GM23248 (cell line): ENCODE measurements at regions not wholly inside any gene's neighbourhood (a gene's known extent, or its start where the extent isn't known, plus 50 kb on each side); places are given as distances from the start of the nearest gene placed in this dataset.

Source experiments
- EZH2 ChIP-seq: fragments of 200-600 bp; sonication (generic); IDR thresholded peaks from 2 replicates; pipeline ENCODE4 v1.6.1; 2018; ENCODE audit warnings: antibody characterized with exemption, mild to moderate bottlenecking; ENCODE audit not compliant: insufficient read depth, poor library complexity, severe bottlenecking
- EZH2phosphoT487 ChIP-seq: fragments of 200-600 bp; sonication (generic); IDR thresholded peaks from 2 replicates; pipeline ENCODE4 v1.6.1; 2018; ENCODE audit warnings: antibody characterized with exemption, moderate library complexity, mild to moderate bottlenecking, low read depth; ENCODE audit not compliant: insufficient read depth

DNA sequence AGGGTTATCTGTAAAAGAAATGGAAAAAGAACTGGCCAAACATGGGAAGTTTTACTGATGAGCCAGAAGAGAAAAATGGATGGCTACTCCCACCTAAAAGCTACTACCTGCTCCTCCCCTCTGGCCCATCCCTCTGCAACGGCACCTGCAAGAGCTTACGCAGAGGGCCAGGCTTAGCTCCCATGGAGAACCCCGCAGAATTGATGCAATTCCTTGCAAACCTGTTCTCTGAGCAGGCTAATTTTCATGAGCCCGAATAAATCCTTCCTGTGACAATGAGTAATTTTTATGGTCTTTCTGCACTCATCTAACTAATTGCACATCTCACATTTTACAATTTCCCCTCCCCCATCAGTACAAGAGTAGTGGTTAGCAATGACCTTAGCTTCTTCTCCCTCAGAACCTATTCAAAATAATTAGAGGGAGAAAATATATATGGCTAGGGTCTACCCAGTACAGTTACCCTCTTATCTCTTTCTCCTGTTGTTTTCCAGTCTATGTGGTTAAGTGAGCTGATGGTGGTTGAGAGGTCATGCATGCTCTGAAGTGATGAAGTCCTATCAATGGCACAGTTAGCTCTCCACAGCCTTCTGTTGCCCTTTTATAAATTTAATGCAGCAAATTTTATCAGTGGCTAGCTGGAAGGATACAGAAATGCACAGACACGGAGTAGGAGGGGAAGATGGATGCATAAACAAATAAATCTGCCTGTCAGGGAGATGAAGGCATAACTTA, 67.7 kb upstream of the NTF3 start:
- no peak for TF ChIP-seq EZH2
- TF ChIP-seq EZH2phosphoT487: no peak
